Inflammatory macrophage treated with lipopolysaccharide for 1 hour (primary cell): ENCODE measurements at regions not wholly inside any gene's neighbourhood (a gene's known extent, or its start where the extent isn't known, plus 50 kb on each side); places are given as distances from the start of the nearest gene placed in this dataset.
"Not testable (repeated sequence)": the region's sequence is repeated elsewhere in the genome, so short reads cannot be mapped to it uniquely, and the experiment has no call there.

Experiments
- DNase-seq, 2 donors: peaks; one replicate each; pipeline ENCODE4 v3.0.0-alpha.2; 2020 to 2022

- no peak for DNase-seq
Observed at GRCh38 chr13:101003566-101003965, 329.0 kb upstream of the TMTC4 start.

GRCh38 chr13:100989392-100989791 lies 314.8 kb upstream of the TMTC4 start:
- DNase-seq, result no peak

GRCh38 chr13:100988921-100989320 lies 314.3 kb upstream of the TMTC4 start:
- DNase-seq, result no peak

GRCh38 chr13:100987948-100988347 lies 313.4 kb upstream of the TMTC4 start:
- DNase-seq, result no peak

GRCh38 chr13:100986571-100986970 lies 312.0 kb upstream of the TMTC4 start:
- no peak for DNase-seq

- no peak for DNase-seq
Observed at GRCh38 chr13:100984085-100984705, 309.6 kb upstream of the TMTC4 start.

GRCh38 chr13:100983111-100983510 lies 308.5 kb upstream of the TMTC4 start:
- DNase-seq, result no peak

- DNase-seq, result no peak
Observed at GRCh38 chr13:100980171-100980570, 305.6 kb upstream of the TMTC4 start.

- no peak for DNase-seq
Observed at GRCh38 chr13:100977841-100978240, 303.2 kb upstream of the TMTC4 start.

GRCh38 chr13:100976993-100977392 lies 302.4 kb upstream of the TMTC4 start:
- DNase-seq, result no peak

- not testable (repeated sequence) for DNase-seq
Observed at GRCh38 chr13:100975666-100976065, 301.1 kb upstream of the TMTC4 start.

GRCh38 chr13:100962585-100962984 lies 288.0 kb upstream of the TMTC4 start:
- DNase-seq, result no peak

- no peak for DNase-seq
Observed at GRCh38 chr13:100961186-100961585, 286.6 kb upstream of the TMTC4 start.

- no peak for DNase-seq
Observed at GRCh38 chr13:100958831-100959230, 284.2 kb upstream of the TMTC4 start.

GRCh38 chr13:100957741-100958140 lies 283.1 kb upstream of the TMTC4 start:
- DNase-seq, result no peak

GRCh38 chr13:100954430-100955305 lies 280.1 kb upstream of the TMTC4 start:
- DNase-seq, result no peak

- no peak for DNase-seq
Observed at GRCh38 chr13:100951016-100951415, 276.4 kb upstream of the TMTC4 start.

- DNase-seq, result not testable (repeated sequence)
Observed at GRCh38 chr13:100948937-100949336, 274.3 kb upstream of the TMTC4 start.

GRCh38 chr13:100946588-100946987 lies 272.0 kb upstream of the TMTC4 start:
- DNase-seq, result no peak

GRCh38 chr13:100944791-100945345 lies 270.3 kb upstream of the TMTC4 start:
- DNase-seq, result no peak

- DNase-seq, result no peak
Observed at GRCh38 chr13:100942742-100943141, 268.1 kb upstream of the TMTC4 start.

GRCh38 chr13:100941377-100942368 lies 267.1 kb upstream of the TMTC4 start:
- DNase-seq, result no peak

GRCh38 chr13:100940658-100941057 lies 266.1 kb upstream of the TMTC4 start:
- DNase-seq, result no peak
